HCT116 (cell line): ENCODE measurements at regions not wholly inside any gene's neighbourhood (a gene's known extent, or its start where the extent isn't known, plus 50 kb on each side); places are given as distances from the start of the nearest gene placed in this dataset.

Experiments
- ATAC-seq: fragments of 200-7000 bp; cut with Tn5 transposase; 2 replicates; pipeline ENCODE4 v1.9.1; 2020; ENCODE audit warnings: mild to moderate bottlenecking, moderate library complexity
- BruUV-seq: library from RNA; stranded (reverse); fragments of 400-500 nt; replicated peaks from 2 replicates; lab custom pipeline; 2021; lab: Mats Ljungman, UMichigan
- CTCF ChIA-PET: fragments of 300-600 bp; sonication (Branson Sonifier 250); formaldehyde crosslinking; loops from one replicate; lab custom pipeline; 2021; ENCODE audit warnings: antibody characterized with exemption; lab: Charles Lee
- POLR2A ChIA-PET: fragments of 300-600, 350-600 bp; sonication (Branson Sonifier 250); formaldehyde crosslinking; loops from one replicate; lab custom pipeline; 2021; ENCODE audit warnings: antibody characterized with exemption; lab: Charles Lee
- RAD21 ChIA-PET, 2 experiments: fragments of 300-600 bp; sonication (Branson Sonifier 250); formaldehyde crosslinking; loops; one replicate each; lab custom pipeline; 2023; ENCODE audit warnings: low total read pairs in 2 of 2; ENCODE audit not compliant: uncharacterized antibody in 2 of 2, unreplicated experiment in 2 of 2, low non-redundant PET in 1 of 2; lab: Charles Lee
- DNase-seq: peaks from one replicate; pipeline ENCODE4 v3.0.0-alpha.2; 2010; ENCODE audit warnings: low read depth, low spot score
- H2AFZ ChIP-seq: fragments of 200-600 bp; shearing (Covaris generic), sonication (generic); 2 replicates; pipeline ENCODE4 v1.6.1; 2017; ENCODE audit warnings: low read depth, mixed run types, mixed read lengths, antibody characterized with exemption, low read length; ENCODE audit not compliant: poor library complexity, severe bottlenecking
- H3K27ac ChIP-seq: 2 replicates; pipeline ENCODE4 v1.5.1; 2012; ENCODE audit warnings: low read depth, low read length
- H3K27me3 ChIP-seq: fragments of 200-600 bp; sonication (generic); 2 replicates; pipeline ENCODE4 v1.6.1; 2016; ENCODE audit warnings: mixed run types, low read length, mixed read lengths; ENCODE audit not compliant: insufficient read depth
- H3K36me3 ChIP-seq, 2 experiments: fragments of 200-500 bp in 1 of 2; fragments of 200-600 bp in 1 of 2; sonication (Bioruptor generic) in 1 of 2; sonication (generic) in 1 of 2; 2 replicates each; pipeline versions ENCODE4 v1.5.1 to v1.6.1; 2014 to 2016; ENCODE audit warnings: low read length in 2 of 2, inconsistent platforms in 1 of 2, mixed read lengths in 1 of 2, mixed run types in 1 of 2; ENCODE audit not compliant: insufficient read depth in 2 of 2, control insufficient read depth in 1 of 2
- H3K4me1 ChIP-seq, 2 experiments: fragments of 200-600 bp in 1 of 2; sonication (generic) in 1 of 2; 2 replicates each; pipeline versions ENCODE4 v1.5.1 to v1.6.1; 2012 to 2017; ENCODE audit warnings: low read length in 2 of 2, inconsistent platforms in 1 of 2, mild to moderate bottlenecking in 1 of 2, mixed read lengths in 1 of 2, mixed run types in 1 of 2, moderate library complexity in 1 of 2; ENCODE audit not compliant: insufficient read depth in 2 of 2, control insufficient read depth in 1 of 2
- H3K4me2 ChIP-seq: fragments of 200-600 bp; sonication (generic); 2 replicates; pipeline ENCODE4 v1.6.1; 2017; ENCODE audit warnings: mixed run types, low read length, mixed read lengths
- H3K4me3 ChIP-seq, 2 experiments: fragments of 200-600 bp in 1 of 2; sonication (generic) in 1 of 2; replicated peaks in 1 of 2; 2 replicates each; pipeline ENCODE4 v1.5.1; 2011 to 2016; ENCODE audit warnings: low read length in 2 of 2, control low read depth in 1 of 2, low read depth in 1 of 2, mild to moderate bottlenecking in 1 of 2, mixed read lengths in 1 of 2, mixed run types in 1 of 2
- H3K79me2 ChIP-seq: fragments of 200-600 bp; sonication (generic); 2 replicates; pipeline ENCODE4 v1.6.1; 2017; ENCODE audit warnings: mild to moderate bottlenecking, mixed run types, low read length, moderate library complexity, mixed read lengths; ENCODE audit not compliant: insufficient read depth
- H3K9ac ChIP-seq: fragments of 200-600 bp; sonication (generic); 2 replicates; pipeline ENCODE4 v1.6.1; 2016; ENCODE audit warnings: low read length, mixed read lengths
- H3K9me2 ChIP-seq: fragments of 200-600 bp; sonication (generic), shearing (Covaris generic); 2 replicates; pipeline ENCODE4 v1.6.1; 2017; ENCODE audit warnings: mixed run types, mild to moderate bottlenecking, moderate library complexity; ENCODE audit not compliant: insufficient read depth
- H3K9me3 ChIP-seq, 2 experiments: fragments of 200-500 bp in 1 of 2; fragments of 200-600 bp in 1 of 2; sonication (Bioruptor generic) in 1 of 2; sonication (generic) in 1 of 2; 2 replicates each; pipeline ENCODE4 v1.6.1; 2014 to 2017; ENCODE audit warnings: low read length in 2 of 2, mixed read lengths in 2 of 2, inconsistent platforms in 1 of 2, low read depth in 1 of 2, mild to moderate bottlenecking in 1 of 2, mixed run types in 1 of 2, moderate library complexity in 1 of 2; ENCODE audit not compliant: control insufficient read depth in 1 of 2, insufficient read depth in 1 of 2
- H4K20me1 ChIP-seq: fragments of 200-600 bp; sonication (generic), shearing (Covaris generic); 2 replicates; pipeline ENCODE4 v1.6.1; 2017; ENCODE audit warnings: mixed run types, mild to moderate bottlenecking, moderate library complexity; ENCODE audit not compliant: insufficient read depth
- CBX3 ChIP-seq: IDR thresholded peaks from 2 replicates; pipeline ENCODE4 v1.6.1; 2012; ENCODE audit warnings: low read depth
- CEBPB ChIP-seq: IDR thresholded peaks from 2 replicates; pipeline ENCODE4 v1.6.1; 2012; ENCODE audit warnings: low read depth
- ELF1 ChIP-seq: IDR thresholded peaks from 2 replicates; pipeline ENCODE4 v1.6.1; 2012; ENCODE audit warnings: low read depth, borderline replicate concordance
- EZH2 ChIP-seq: fragments of 200-600 bp; sonication (generic); IDR thresholded peaks from 2 replicates; pipeline ENCODE4 v1.6.1; 2017; ENCODE audit warnings: antibody characterized with exemption, mixed run types
- EZH2phosphoT487 ChIP-seq: fragments of 200-600 bp; IDR thresholded peaks from 2 replicates; pipeline ENCODE4 v1.6.1; 2018; ENCODE audit warnings: antibody characterized with exemption, borderline replicate concordance
- FOSL1 ChIP-seq: IDR thresholded peaks from 2 replicates; pipeline ENCODE4 v1.6.1; 2012; ENCODE audit warnings: low read depth
- POLR2A ChIP-seq: IDR thresholded peaks from 2 replicates; pipeline ENCODE4 v1.7.0; 2011; ENCODE audit warnings: borderline replicate concordance; ENCODE audit not compliant: insufficient read depth, insufficient read length; ENCODE audit errors: extremely low read depth
- POLR2AphosphoS5 ChIP-seq: IDR thresholded peaks from 2 replicates; pipeline ENCODE4 v1.6.1; 2011; ENCODE audit warnings: mild to moderate bottlenecking, low read depth, low read length, moderate library complexity
- RAD21 ChIP-seq: IDR thresholded peaks from 2 replicates; pipeline ENCODE4 v1.6.1; 2012; ENCODE audit warnings: low read depth, mild to moderate bottlenecking
- REST ChIP-seq: IDR thresholded peaks from 2 replicates; pipeline ENCODE4 v1.6.1; 2012; ENCODE audit warnings: low read depth
- SIN3A ChIP-seq: IDR thresholded peaks from 2 replicates; pipeline ENCODE4 v1.6.1; 2012; ENCODE audit warnings: low read depth
- SP1 ChIP-seq: IDR thresholded peaks from 2 replicates; pipeline ENCODE4 v1.6.1; 2012; ENCODE audit warnings: low read depth
- SRF ChIP-seq: IDR thresholded peaks from 2 replicates; pipeline ENCODE4 v1.6.1; 2012; ENCODE audit warnings: low read depth
- TCF7L2 ChIP-seq: IDR thresholded peaks from 2 replicates; pipeline ENCODE4 v1.7.0; 2011; ENCODE audit warnings: borderline replicate concordance, inconsistent platforms; ENCODE audit not compliant: insufficient read depth, insufficient read length; ENCODE audit errors: extremely low read depth
- ZFX ChIP-seq: fragments of 450-650 bp; IDR thresholded peaks from 2 replicates; pipeline ENCODE4 v1.6.1; 2017
- intact Hi-C: fragments of 100-400 bp; cut with micrococcal nuclease; formaldehyde crosslinking; loops from 2 replicates; pipeline ENCODE4 v1.10.0; 2022
- TF ChIP-seq, protein P1 (sequence below): IDR thresholded peaks from 2 replicates; pipeline ENCODE4 v1.6.1; 2012
- TF ChIP-seq, protein P2 (sequence below): IDR thresholded peaks from 2 replicates; pipeline ENCODE4 v1.6.1; 2011; ENCODE audit warnings: mild to moderate bottlenecking, low read length, moderate library complexity; ENCODE audit not compliant: insufficient replicate concordance; ENCODE audit errors: extremely low read depth

DNA sequence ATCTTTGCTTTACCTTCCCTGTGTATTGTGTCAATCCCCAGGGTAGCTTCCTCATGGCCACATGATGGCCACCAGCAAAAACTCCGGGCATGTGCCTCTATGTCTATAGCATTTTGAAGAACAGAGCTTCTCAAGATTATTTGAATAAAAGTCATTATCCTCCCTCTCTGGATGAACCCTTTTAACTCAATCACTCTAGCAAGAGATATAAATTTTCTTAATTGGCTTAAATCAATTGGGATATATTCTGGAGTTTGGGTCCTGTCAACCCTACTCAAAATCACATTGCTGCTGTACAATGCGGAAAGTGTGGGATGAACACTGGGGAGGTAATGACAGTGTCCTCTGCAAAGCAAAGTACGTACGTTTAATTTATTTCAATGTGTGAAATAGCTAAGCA is 370.6 kb upstream of the LRRC3B start:
- Histone ChIP-seq H3K9me3 (no peaks in the 10 kb centered on the region; a peak in 2 of 4 replicates), H3K9me2 (no peaks in the 10 kb centered on the region), H4K20me1 (no peaks in the 10 kb centered on the region), H2AFZ (no peak overlapping the region), H3K9ac (no peak overlapping the region), H3K4me1 (no peaks in the 10 kb centered on the region), H3K27me3 (no peaks in the 10 kb centered on the region), H3K27ac (no peak overlapping the region), H3K4me2 (no peak overlapping the region), H3K4me3 (no peak overlapping the region), H3K79me2 (no peaks in the 10 kb centered on the region), H3K36me3 (no peaks in the 10 kb centered on the region)
- ChIA-PET RAD21 (no interaction called here), POLR2A (no interaction called here), CTCF (no interaction called here)
- TF ChIP-seq TCF7L2, result no peak
- TF ChIP-seq SIN3A, result no peak
- TF ChIP-seq POLR2AphosphoS5, result no peak
- no peak for TF ChIP-seq FOSL1
- no peak for TF ChIP-seq REST
- TF ChIP-seq CEBPB, result no peak
- TF ChIP-seq ZFX, result no peak
- no peak for TF ChIP-seq POLR2A
- TF ChIP-seq RAD21, result no peak
- TF ChIP-seq, protein P1, sequence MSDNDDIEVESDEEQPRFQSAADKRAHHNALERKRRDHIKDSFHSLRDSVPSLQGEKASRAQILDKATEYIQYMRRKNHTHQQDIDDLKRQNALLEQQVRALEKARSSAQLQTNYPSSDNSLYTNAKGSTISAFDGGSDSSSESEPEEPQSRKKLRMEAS, result no peak
- TF ChIP-seq SRF, result no peak
- no peak for TF ChIP-seq EZH2
- TF ChIP-seq, protein P2, sequence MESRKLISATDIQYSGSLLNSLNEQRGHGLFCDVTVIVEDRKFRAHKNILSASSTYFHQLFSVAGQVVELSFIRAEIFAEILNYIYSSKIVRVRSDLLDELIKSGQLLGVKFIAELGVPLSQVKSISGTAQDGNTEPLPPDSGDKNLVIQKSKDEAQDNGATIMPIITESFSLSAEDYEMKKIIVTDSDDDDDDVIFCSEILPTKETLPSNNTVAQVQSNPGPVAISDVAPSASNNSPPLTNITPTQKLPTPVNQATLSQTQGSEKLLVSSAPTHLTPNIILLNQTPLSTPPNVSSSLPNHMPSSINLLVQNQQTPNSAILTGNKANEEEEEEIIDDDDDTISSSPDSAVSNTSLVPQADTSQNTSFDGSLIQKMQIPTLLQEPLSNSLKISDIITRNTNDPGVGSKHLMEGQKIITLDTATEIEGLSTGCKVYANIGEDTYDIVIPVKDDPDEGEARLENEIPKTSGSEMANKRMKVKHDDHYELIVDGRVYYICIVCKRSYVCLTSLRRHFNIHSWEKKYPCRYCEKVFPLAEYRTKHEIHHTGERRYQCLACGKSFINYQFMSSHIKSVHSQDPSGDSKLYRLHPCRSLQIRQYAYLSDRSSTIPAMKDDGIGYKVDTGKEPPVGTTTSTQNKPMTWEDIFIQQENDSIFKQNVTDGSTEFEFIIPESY, result no peak
- TF ChIP-seq CBX3, result no peak
- no peak for TF ChIP-seq EZH2phosphoT487
- TF ChIP-seq SP1, result no peak
- no peak for TF ChIP-seq ELF1
- intact Hi-C loops, result no loop called here
- no TSS peak for BruUV-seq
- ATAC-seq, result no peak
- no peak for DNase-seq
